ENCODE measurements at regions not wholly inside any gene's neighbourhood (a gene's known extent, or its start where the extent isn't known, plus 50 kb on each side); places are given as distances from the start of the nearest gene placed in this dataset.

- no peak for TF ChIP-seq CTCF (IDR thresholded peaks at IDR 0.05; ENCODE audit: control insufficient read depth, extremely low read depth, insufficient read depth)
- DNase-seq (ENCODE audit: low read depth), result no peak
- H3K4me3 ChIP-seq (ENCODE audit: low read depth, low read length), result no peak overlapping the region
Observed at GRCh38 chr13:103156346-103156998, 90.3 kb upstream of the SLC10A2 start.

- no peak for DNase-seq (ENCODE audit: low read depth)
- TF ChIP-seq CTCF (IDR thresholded peaks at IDR 0.05; ENCODE audit: control insufficient read depth, extremely low read depth, insufficient read depth), result no peak
- no peak overlapping the region for H3K4me3 ChIP-seq (ENCODE audit: low read depth, low read length)
Observed at GRCh38 chr13:103153466-103153865, 87.2 kb upstream of the SLC10A2 start.

- DNase-seq (ENCODE audit: low read depth), result no peak
- H3K4me3 ChIP-seq (ENCODE audit: low read depth, low read length), result no peak overlapping the region
- TF ChIP-seq CTCF (IDR thresholded peaks at IDR 0.05; ENCODE audit: control insufficient read depth, extremely low read depth, insufficient read depth), result no peak
Observed at GRCh38 chr13:103147961-103148360, 81.7 kb upstream of the SLC10A2 start.

GRCh38 chr13:103145442-103145841 lies 79.2 kb upstream of the SLC10A2 start:
- TF ChIP-seq CTCF (IDR thresholded peaks at IDR 0.05; ENCODE audit: control insufficient read depth, extremely low read depth, insufficient read depth), result no peak

GRCh38 chr13:103143432-103143831 lies 77.2 kb upstream of the SLC10A2 start:
- TF ChIP-seq CTCF (IDR thresholded peaks at IDR 0.05; ENCODE audit: control insufficient read depth, extremely low read depth, insufficient read depth), result no peak
- H3K4me3 ChIP-seq (ENCODE audit: low read depth, low read length), result no peak overlapping the region
- no peak for DNase-seq (ENCODE audit: low read depth)

More at GRCh38 chr13:103145442-103145841, 79.2 kb upstream of the SLC10A2 start:
- no peak for DNase-seq (ENCODE audit: low read depth)
- no peak overlapping the region for H3K4me3 ChIP-seq (ENCODE audit: low read depth, low read length)

- DNase-seq (ENCODE audit: low read depth), result no peak
- TF ChIP-seq CTCF (IDR thresholded peaks at IDR 0.05; ENCODE audit: control insufficient read depth, extremely low read depth, insufficient read depth), result no peak
- no peak overlapping the region for H3K4me3 ChIP-seq (ENCODE audit: low read depth, low read length)
Observed at GRCh38 chr13:103142151-103142550, 75.9 kb upstream of the SLC10A2 start.

All from LNCaP clone FGC (cell line).